H1 (cell line): ENCODE measurements at regions not wholly inside any gene's neighbourhood (a gene's known extent, or its start where the extent isn't known, plus 50 kb on each side); places are given as distances from the start of the nearest gene placed in this dataset.

Experiments used
- CTCF ChIA-PET: fragments of 300-600 bp; sonication (Branson Sonifier 250); formaldehyde crosslinking; loops from one replicate; lab custom pipeline; 2021; ENCODE audit not compliant: partially characterized antibody; lab: Charles Lee
- POLR2A ChIA-PET: fragments of 300-600 bp; sonication (Branson Sonifier 250); formaldehyde crosslinking; loops from one replicate; lab custom pipeline; 2021; ENCODE audit warnings: inconsistent platforms; ENCODE audit not compliant: partially characterized antibody; lab: Charles Lee
- DNase-seq, 2 experiments: peaks; one replicate each; pipeline versions ENCODE4 v3.0.0 to v3.0.0-alpha.2; 2010 to 2022; ENCODE audit warnings: low spot score in 2 of 2, low read depth in 1 of 2, mixed read lengths in 1 of 2
- FAIRE-seq: peaks from 2 replicates; lab custom pipeline; 2011; peaks lifted over from hg19 to GRCh38; lab: Jason Lieb, UNC
- H2AFZ ChIP-seq: 2 replicates; pipeline ENCODE4 v1.8.1; 2012; ENCODE audit warnings: low read length, inconsistent platforms
- H2AK5ac ChIP-seq: 2 replicates; pipeline ENCODE4 v1.6.1; 2013; ENCODE audit warnings: low read depth, low read length
- H2BK120ac ChIP-seq: replicated peaks from 2 replicates; pipeline ENCODE3; 2013; ENCODE audit warnings: low read depth, low read length, inconsistent platforms
- H2BK12ac ChIP-seq: 2 replicates; pipeline ENCODE4 v1.6.1; 2013; ENCODE audit warnings: low read depth, low read length
- H2BK15ac ChIP-seq: 2 replicates; pipeline ENCODE4 v1.6.1; 2013; ENCODE audit warnings: low read length
- H2BK20ac ChIP-seq: 2 replicates; pipeline ENCODE4 v1.6.1; 2013; ENCODE audit warnings: low read length
- H2BK5ac ChIP-seq: 2 replicates; pipeline ENCODE4 v1.6.1; 2013; ENCODE audit warnings: low read depth, low read length
- H3K14ac ChIP-seq: 2 replicates; pipeline ENCODE4 v1.6.1; 2013; ENCODE audit warnings: inconsistent platforms; ENCODE audit not compliant: insufficient read length
- H3K18ac ChIP-seq: 2 replicates; pipeline ENCODE4 v1.6.1; 2013; ENCODE audit warnings: low read length; ENCODE audit errors: extremely low read depth
- H3K23ac ChIP-seq: 2 replicates; pipeline ENCODE4 v1.6.1; 2013; ENCODE audit warnings: inconsistent platforms; ENCODE audit not compliant: insufficient read length
- H3K23me2 ChIP-seq: 2 replicates; pipeline ENCODE4 v1.6.1; 2013; ENCODE audit warnings: low read depth, low read length
- H3K27ac ChIP-seq: 2 replicates; pipeline ENCODE4 v1.6.1; 2011; ENCODE audit warnings: low read depth, low read length, inconsistent platforms
- H3K27me3 ChIP-seq, 4 experiments: replicated peaks in 1 of 4; 1 replicate in 1 of 4; 2 replicates in 3 of 4; pipeline versions ENCODE4 v1.6.1 to v1.8.1; 2011 to 2013; ENCODE audit warnings: low read length in 3 of 4, mild to moderate bottlenecking in 3 of 4, inconsistent platforms in 2 of 4, mixed read lengths in 2 of 4, moderate library complexity in 1 of 4; ENCODE audit not compliant: control insufficient read depth in 3 of 4, insufficient read depth in 3 of 4; ENCODE audit errors: extremely low read depth in 1 of 4
- H3K36me3 ChIP-seq, 4 experiments: 2 replicates each; pipeline versions ENCODE4 v1.6.1 to v1.8.1; 2011 to 2013; ENCODE audit warnings: mild to moderate bottlenecking in 4 of 4, low read length in 3 of 4, moderate library complexity in 2 of 4, control low read depth in 1 of 4, inconsistent platforms in 1 of 4; ENCODE audit not compliant: insufficient read depth in 4 of 4, control insufficient read depth in 2 of 4
- H3K4ac ChIP-seq: replicated peaks from 2 replicates; pipeline ENCODE3; 2013; ENCODE audit warnings: low read length, low read depth, mixed read lengths, inconsistent platforms; ENCODE audit not compliant: insufficient read length
- H3K4me1 ChIP-seq, 4 experiments: replicated peaks in 1 of 4; 1 replicate in 1 of 4; 2 replicates in 3 of 4; pipeline versions ENCODE4 v1.6.1 to v1.8.1; 2011 to 2013; ENCODE audit warnings: low read length in 3 of 4, inconsistent platforms in 2 of 4, mixed read lengths in 1 of 4; ENCODE audit not compliant: insufficient read depth in 4 of 4, control insufficient read depth in 3 of 4
- H3K4me2 ChIP-seq, 2 experiments: 2 replicates each; pipeline versions ENCODE4 v1.6.1 to v1.8.1; 2011 to 2013; ENCODE audit warnings: low read depth in 2 of 2, low read length in 2 of 2, control low read depth in 1 of 2, inconsistent platforms in 1 of 2, mild to moderate bottlenecking in 1 of 2; ENCODE audit not compliant: insufficient read depth in 1 of 2
- H3K4me3 ChIP-seq, 4 experiments: fragments of 200-600, 300-600 bp in 1 of 4; sonication (generic), shearing (Covaris generic), sonication (Bioruptor Twin) in 1 of 4; 2 replicates each; pipeline versions ENCODE4 v1.5.1 to v1.8.1; 2011 to 2016; ENCODE audit warnings: low read length in 4 of 4, low read depth in 3 of 4, control low read depth in 2 of 4, inconsistent platforms in 2 of 4, mild to moderate bottlenecking in 2 of 4, mixed read lengths in 1 of 4, moderate library complexity in 1 of 4; ENCODE audit not compliant: insufficient read depth in 2 of 4; ENCODE audit errors: extremely low read depth in 1 of 4
- H3K56ac ChIP-seq: replicated peaks from 2 replicates; pipeline ENCODE3; 2013; ENCODE audit warnings: low read depth, mild to moderate bottlenecking, mixed read lengths, low read length, inconsistent platforms; ENCODE audit not compliant: insufficient read length
- H3K79me1 ChIP-seq: 2 replicates; pipeline ENCODE4 v1.6.1; 2013; ENCODE audit warnings: low read depth, low read length, control low read depth
- H3K79me2 ChIP-seq, 2 experiments: 2 replicates each; pipeline versions ENCODE4 v1.6.1 to v1.8.1; 2012 to 2013; ENCODE audit warnings: low read length in 2 of 2, mild to moderate bottlenecking in 2 of 2, inconsistent platforms in 1 of 2; ENCODE audit not compliant: insufficient read depth in 2 of 2, control insufficient read depth in 1 of 2
- H3K9ac ChIP-seq, 4 experiments: replicated peaks in 1 of 4; 1 replicate in 1 of 4; 2 replicates in 3 of 4; pipeline versions ENCODE4 v1.6.1 to v1.8.1; 2011 to 2013; ENCODE audit warnings: low read depth in 3 of 4, low read length in 3 of 4, control low read depth in 2 of 4, mild to moderate bottlenecking in 2 of 4, moderate library complexity in 2 of 4, inconsistent platforms in 1 of 4; ENCODE audit errors: extremely low read depth in 1 of 4
- H3K9me3 ChIP-seq, 2 experiments: 2 replicates each; pipeline versions ENCODE4 v1.6.1 to v1.8.1; 2012 to 2013; ENCODE audit warnings: mild to moderate bottlenecking in 2 of 2, moderate library complexity in 2 of 2, control low read depth in 1 of 2, inconsistent platforms in 1 of 2, low read depth in 1 of 2, low read length in 1 of 2, mixed read lengths in 1 of 2; ENCODE audit not compliant: insufficient read depth in 2 of 2
- H4K20me1 ChIP-seq, 2 experiments: replicated peaks in 1 of 2; 2 replicates each; pipeline versions ENCODE3 to v1.8.1; 2011 to 2013; ENCODE audit warnings: inconsistent platforms in 2 of 2, low read length in 2 of 2, mild to moderate bottlenecking in 1 of 2; ENCODE audit not compliant: insufficient read depth in 2 of 2, control insufficient read depth in 1 of 2
- H4K5ac ChIP-seq: 2 replicates; pipeline ENCODE4 v1.6.1; 2013; ENCODE audit warnings: low read length, low read depth, mixed read lengths, inconsistent platforms; ENCODE audit not compliant: insufficient read length
- H4K8ac ChIP-seq: 2 replicates; pipeline ENCODE4 v1.8.0; 2013; ENCODE audit warnings: mild to moderate bottlenecking, moderate library complexity, low read length, inconsistent platforms; ENCODE audit not compliant: insufficient read depth; ENCODE audit errors: extremely low read depth
- H4K91ac ChIP-seq: replicated peaks from 2 replicates; pipeline ENCODE3; 2013; ENCODE audit warnings: low read length, mixed read lengths, inconsistent platforms; ENCODE audit not compliant: insufficient read length
- ASH2L ChIP-seq: fragments of 200-600, 300-600 bp; sonication (generic); IDR thresholded peaks from one replicate; pipeline ENCODE4 v1.7.1; 2017; ENCODE audit warnings: low read length
- BACH1 ChIP-seq: IDR thresholded peaks from 2 replicates; pipeline ENCODE4 v1.6.1; 2012; ENCODE audit warnings: low read length, improper control_type of control experiment
- BCL11A ChIP-seq, 2 experiments: IDR thresholded peaks; one replicate each; pipeline ENCODE4 v1.6.1; 2011; ENCODE audit warnings: low read depth in 2 of 2, low read length in 2 of 2, mild to moderate bottlenecking in 2 of 2
- CBX8 ChIP-seq: fragments of 300-800, 300-1000 bp; sonication (generic); IDR thresholded peaks from 2 replicates; pipeline ENCODE4 v1.7.1; 2016; ENCODE audit warnings: low read depth, low read length, borderline replicate concordance
- CEBPB ChIP-seq: IDR thresholded peaks from 2 replicates; pipeline ENCODE4 v1.6.1; 2012; ENCODE audit warnings: low read depth, low read length
- KDM4A ChIP-seq: IDR thresholded peaks from one replicate; pipeline ENCODE4 v1.7.1; 2012; ENCODE audit warnings: low read depth, mild to moderate bottlenecking, moderate library complexity, low read length, inconsistent platforms; ENCODE audit not compliant: severe bottlenecking
- MAFK ChIP-seq: IDR thresholded peaks from 2 replicates; pipeline ENCODE4 v1.6.1; 2012; ENCODE audit warnings: low read depth, mild to moderate bottlenecking, improper control_type of control experiment, low read length
- NRF1 ChIP-seq: IDR thresholded peaks from 2 replicates; pipeline ENCODE4 v1.6.1; 2011; ENCODE audit warnings: mild to moderate bottlenecking, low read depth, low read length, improper control_type of control experiment
- POLR2A ChIP-seq, 2 experiments: IDR thresholded peaks; 1 replicate in 1 of 2; 2 replicates in 1 of 2; pipeline ENCODE4 v1.6.1; 2011; ENCODE audit warnings: low read depth in 2 of 2, low read length in 2 of 2, mild to moderate bottlenecking in 2 of 2; ENCODE audit errors: control extremely low read depth in 1 of 2
- SIX5 ChIP-seq: IDR thresholded peaks from 2 replicates; pipeline ENCODE4 v1.6.1; 2011; ENCODE audit warnings: mild to moderate bottlenecking, low read depth, low read length
- SP2 ChIP-seq: IDR thresholded peaks from 2 replicates; pipeline ENCODE4 v1.6.1; 2012; ENCODE audit warnings: mild to moderate bottlenecking, low read length, inconsistent platforms
- TCF12 ChIP-seq: IDR thresholded peaks from 2 replicates; pipeline ENCODE4 v1.6.1; 2011; ENCODE audit warnings: low read depth, mild to moderate bottlenecking, low read length
- TEAD4 ChIP-seq: IDR thresholded peaks from 2 replicates; pipeline ENCODE4 v1.6.1; 2012; ENCODE audit warnings: low read depth, low read length, inconsistent platforms, mixed read lengths
- WGBS, 2 experiments: shearing (Covaris generic) in 1 of 2; methylation state at CpG; one replicate each; pipeline versions ENCODE4 v1.1.6 to v1.1.7; 2013 to 2015; ENCODE audit warnings: low lambda C conversion rate in 2 of 2, mixed read lengths in 2 of 2, inconsistent platforms in 1 of 2, low coverage in 1 of 2, missing lambda C conversion rate in 1 of 2; ENCODE audit not compliant: insufficient replicate concordance in 2 of 2, insufficient coverage in 1 of 2, insufficient read length in 1 of 2; ENCODE audit errors: extremely low coverage in 1 of 2, missing lambda C conversion rate in 1 of 2; 5-methylcytosine and 5-hydroxymethylcytosine counted together
- TF ChIP-seq, protein P1 (sequence below), 3 experiments: IDR thresholded peaks; 1 replicate in 2 of 3; 2 replicates in 1 of 3; pipeline versions ENCODE4 v1.5.1 to v1.6.1; 2011; ENCODE audit warnings: low read length in 3 of 3, mild to moderate bottlenecking in 3 of 3, inconsistent platforms in 2 of 3, low read depth in 1 of 3, moderate library complexity in 1 of 3; ENCODE audit not compliant: insufficient read depth in 1 of 3; ENCODE audit errors: control extremely low read depth in 1 of 3

DNA sequence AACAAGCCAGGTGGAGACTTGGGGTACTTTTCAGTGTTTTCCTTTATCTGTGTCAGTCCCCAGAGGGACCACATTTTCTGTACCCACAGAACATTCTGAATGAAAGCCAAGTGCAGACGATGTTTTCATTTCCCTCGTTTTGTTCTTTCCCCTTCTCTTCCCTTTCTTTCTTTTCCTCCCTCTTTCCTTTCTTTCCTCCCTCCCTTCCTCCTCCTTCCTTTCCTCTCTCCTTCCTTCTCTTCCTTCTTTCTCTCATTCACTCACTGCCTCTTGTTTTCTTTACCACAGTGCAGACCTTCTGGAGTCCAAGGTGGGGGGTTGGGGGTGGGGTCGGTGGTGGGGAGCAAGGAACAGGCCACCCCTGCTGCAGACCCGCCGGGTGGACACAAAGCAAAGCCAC lies 141.4 kb upstream of the MKI67 start:
- H3K18ac ChIP-seq: no peak overlapping the region
- no peak overlapping the region for H3K23ac ChIP-seq
- TF ChIP-seq CEBPB: no peak
- TF ChIP-seq TCF12: no peak
- no peak for TF ChIP-seq KDM4A
- no peak for TF ChIP-seq MAFK
- TF ChIP-seq POLR2A (IDR thresholded peaks at IDR 0.05; ENCODE audit: control extremely low read depth in 1 of 2, low read depth in 2 of 2, low read length in 2 of 2): no peak
- no peak for TF ChIP-seq SP2
- no peak for TF ChIP-seq CBX8
- no peak for TF ChIP-seq NRF1
- no peak for TF ChIP-seq SIX5
- TF ChIP-seq TEAD4: no peak
- TF ChIP-seq, protein P1, sequence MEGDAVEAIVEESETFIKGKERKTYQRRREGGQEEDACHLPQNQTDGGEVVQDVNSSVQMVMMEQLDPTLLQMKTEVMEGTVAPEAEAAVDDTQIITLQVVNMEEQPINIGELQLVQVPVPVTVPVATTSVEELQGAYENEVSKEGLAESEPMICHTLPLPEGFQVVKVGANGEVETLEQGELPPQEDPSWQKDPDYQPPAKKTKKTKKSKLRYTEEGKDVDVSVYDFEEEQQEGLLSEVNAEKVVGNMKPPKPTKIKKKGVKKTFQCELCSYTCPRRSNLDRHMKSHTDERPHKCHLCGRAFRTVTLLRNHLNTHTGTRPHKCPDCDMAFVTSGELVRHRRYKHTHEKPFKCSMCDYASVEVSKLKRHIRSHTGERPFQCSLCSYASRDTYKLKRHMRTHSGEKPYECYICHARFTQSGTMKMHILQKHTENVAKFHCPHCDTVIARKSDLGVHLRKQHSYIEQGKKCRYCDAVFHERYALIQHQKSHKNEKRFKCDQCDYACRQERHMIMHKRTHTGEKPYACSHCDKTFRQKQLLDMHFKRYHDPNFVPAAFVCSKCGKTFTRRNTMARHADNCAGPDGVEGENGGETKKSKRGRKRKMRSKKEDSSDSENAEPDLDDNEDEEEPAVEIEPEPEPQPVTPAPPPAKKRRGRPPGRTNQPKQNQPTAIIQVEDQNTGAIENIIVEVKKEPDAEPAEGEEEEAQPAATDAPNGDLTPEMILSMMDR (IDR thresholded peaks at IDR 0.05; ENCODE audit: control extremely low read depth in 1 of 3, insufficient read depth in 1 of 3, low read depth in 1 of 3, low read length in 3 of 3): no peak
- no peak for TF ChIP-seq BCL11A (IDR thresholded peaks at IDR 0.05; ENCODE audit: low read depth in 2 of 2, low read length in 2 of 2)
- TF ChIP-seq ASH2L: no peak
- TF ChIP-seq BACH1: no peak

More for the DNA sequence above, 141.4 kb upstream of the MKI67 start:
- H3K14ac ChIP-seq: no peak overlapping the region
- H2BK20ac ChIP-seq: no peak overlapping the region
- no peaks in the 10 kb centered on the region for H3K9me3 ChIP-seq
- no peak overlapping the region for H3K4me2 ChIP-seq
- H4K20me1 ChIP-seq: no peaks in the 10 kb centered on the region
- no peaks in the 10 kb centered on the region for H3K79me1 ChIP-seq
- no peak overlapping the region for H4K8ac ChIP-seq
- no peak overlapping the region for H3K56ac ChIP-seq
- H2BK120ac ChIP-seq: no peak overlapping the region
- no peak overlapping the region for H3K4ac ChIP-seq
- H3K4me3 ChIP-seq: no peak overlapping the region
- H2BK12ac ChIP-seq: no peak overlapping the region; the same call in 1 of the 2 replicates
- H3K23me2 ChIP-seq: no peaks in the 10 kb centered on the region
- H2BK5ac ChIP-seq: no peak overlapping the region
- no peaks in the 10 kb centered on the region for H3K79me2 ChIP-seq
- no peak overlapping the region for H4K91ac ChIP-seq
- H3K36me3 ChIP-seq: no peaks in the 10 kb centered on the region; a peak in 1 of 8 replicates
- H2BK15ac ChIP-seq: no peak overlapping the region
- H2AK5ac ChIP-seq: no peak overlapping the region
- peaks cover 0 to 5% (median 0%) of the 10 kb centered on the region in 4 experiments; a peak in 3 of 7 replicates for H3K4me1 ChIP-seq
- H3K27ac ChIP-seq: no peak overlapping the region
- H3K9ac ChIP-seq: no peak overlapping the region
- CTCF ChIA-PET: interaction anchor here (0.7 to 2.3 kb wide), 43 partner anchors 8 to 1029 kb away, joined by 3 to 19 read pairs (median 4); no protein-coding TSS in a partner anchor
- WGBS, 2 experiments: 95% methylated on average over 2 of the region's 5 CpGs; no CpG with 5 or more reads in 1 of the 2 experiments
- POLR2A ChIA-PET: no interaction called here
- H4K5ac ChIP-seq: no peak overlapping the region
- no peak for DNase-seq
- no peak overlapping the region for H2AFZ ChIP-seq
- no peaks in the 10 kb centered on the region; a peak in 2 of 7 replicates for H3K27me3 ChIP-seq
- FAIRE-seq: no peak
